ENCODE measurements at regions not wholly inside any gene's neighbourhood (a gene's known extent, or its start where the extent isn't known, plus 50 kb on each side); places are given as distances from the start of the nearest gene placed in this dataset.

DNA sequence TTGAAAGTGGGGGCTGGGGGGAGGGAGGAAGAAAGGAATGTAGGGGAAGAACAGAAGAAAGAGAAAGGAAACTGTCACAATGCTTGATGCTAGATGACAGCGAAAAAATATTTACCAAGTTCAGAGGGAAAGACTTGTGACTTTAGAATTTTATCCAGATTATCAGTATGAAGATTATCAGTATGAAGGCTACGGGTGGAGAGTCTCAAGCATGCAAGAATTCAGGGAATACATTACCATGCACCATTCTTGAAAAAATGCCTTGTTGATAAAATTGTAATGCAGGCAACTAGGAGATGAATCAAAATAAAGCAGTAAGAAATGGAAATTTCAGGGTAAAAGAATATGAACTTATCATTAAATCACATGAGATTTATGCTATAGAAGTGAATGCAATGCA is 376.8 kb downstream of the PCNX1 start:
- Histone ChIP-seq H3K9me3 (ENCODE audit: control insufficient read depth in 2 of 3, insufficient read depth in 1 of 3, low read length in 3 of 3) (peaks cover 0 to 3% (median 0%) of the 10 kb centered on the region in 3 donors), H3K9ac (ENCODE audit: low read length in 3 of 3) (no peak overlapping the region), H3K27me3 (ENCODE audit: control insufficient read depth, insufficient read depth, low read length) (no peaks in the 10 kb centered on the region), H3K36me3 (ENCODE audit: control insufficient read depth in 2 of 3, insufficient read depth in 3 of 3, low read length in 3 of 3) (no peaks in the 10 kb centered on the region), H3K27ac (ENCODE audit: low read depth in 2 of 2, low read length in 2 of 2) (no peak overlapping the region), H3K4me1 (ENCODE audit: control insufficient read depth in 2 of 3, insufficient read depth in 2 of 3, low read depth in 1 of 3, low read length in 3 of 3) (no peaks in the 10 kb centered on the region), H3K4me3 (ENCODE audit: low read length in 3 of 3) (no peak overlapping the region)
- intact Hi-C loops (cut with DNase I) = no loop called here
- TF ChIP-seq, protein P1, sequence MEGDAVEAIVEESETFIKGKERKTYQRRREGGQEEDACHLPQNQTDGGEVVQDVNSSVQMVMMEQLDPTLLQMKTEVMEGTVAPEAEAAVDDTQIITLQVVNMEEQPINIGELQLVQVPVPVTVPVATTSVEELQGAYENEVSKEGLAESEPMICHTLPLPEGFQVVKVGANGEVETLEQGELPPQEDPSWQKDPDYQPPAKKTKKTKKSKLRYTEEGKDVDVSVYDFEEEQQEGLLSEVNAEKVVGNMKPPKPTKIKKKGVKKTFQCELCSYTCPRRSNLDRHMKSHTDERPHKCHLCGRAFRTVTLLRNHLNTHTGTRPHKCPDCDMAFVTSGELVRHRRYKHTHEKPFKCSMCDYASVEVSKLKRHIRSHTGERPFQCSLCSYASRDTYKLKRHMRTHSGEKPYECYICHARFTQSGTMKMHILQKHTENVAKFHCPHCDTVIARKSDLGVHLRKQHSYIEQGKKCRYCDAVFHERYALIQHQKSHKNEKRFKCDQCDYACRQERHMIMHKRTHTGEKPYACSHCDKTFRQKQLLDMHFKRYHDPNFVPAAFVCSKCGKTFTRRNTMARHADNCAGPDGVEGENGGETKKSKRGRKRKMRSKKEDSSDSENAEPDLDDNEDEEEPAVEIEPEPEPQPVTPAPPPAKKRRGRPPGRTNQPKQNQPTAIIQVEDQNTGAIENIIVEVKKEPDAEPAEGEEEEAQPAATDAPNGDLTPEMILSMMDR (IDR thresholded peaks at IDR 0.05; ENCODE audit: borderline replicate concordance, extremely low read depth, insufficient read depth) = no peak
- DNase-seq (no peak), FAIRE-seq (no peak)

DNA sequence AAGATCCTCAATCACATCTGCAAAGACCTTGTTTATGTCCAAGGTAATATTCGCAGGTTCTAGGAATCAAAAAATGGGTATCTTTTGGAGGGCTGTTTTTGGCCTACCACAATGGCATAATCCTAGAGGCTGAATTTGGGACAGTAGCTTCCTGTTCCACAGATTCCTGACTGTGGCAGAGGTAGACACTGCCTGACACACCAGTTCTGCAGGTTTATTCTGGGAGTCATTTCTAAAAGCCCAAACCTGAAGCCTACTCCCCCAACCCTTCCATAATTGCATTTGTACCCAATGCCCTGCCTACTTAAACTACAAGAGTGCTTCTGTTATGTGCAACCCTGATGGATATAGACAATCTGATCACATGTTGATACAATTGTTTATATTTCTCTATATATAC is 378.9 kb downstream of the PCNX1 start:
- no peaks in the 10 kb centered on the region for H3K4me1 ChIP-seq (ENCODE audit: control insufficient read depth in 2 of 3, insufficient read depth in 2 of 3, low read depth in 1 of 3, low read length in 3 of 3)
- no peak overlapping the region for H3K27ac ChIP-seq (ENCODE audit: low read depth in 2 of 2, low read length in 2 of 2)
- TF ChIP-seq, protein P1 (IDR thresholded peaks at IDR 0.05; ENCODE audit: borderline replicate concordance, extremely low read depth, insufficient read depth) = no peak
- no peaks in the 10 kb centered on the region for H3K27me3 ChIP-seq (ENCODE audit: control insufficient read depth, insufficient read depth, low read length)
- FAIRE-seq = no peak
- DNase-seq = no peak
- peaks cover 0 to 3% (median 0%) of the 10 kb centered on the region in 3 donors for H3K9me3 ChIP-seq (ENCODE audit: control insufficient read depth in 2 of 3, insufficient read depth in 1 of 3, low read length in 3 of 3)
- no peaks in the 10 kb centered on the region for H3K36me3 ChIP-seq (ENCODE audit: control insufficient read depth in 2 of 3, insufficient read depth in 3 of 3, low read length in 3 of 3)
- H3K4me3 ChIP-seq (ENCODE audit: low read length in 3 of 3) = no peak overlapping the region
- intact Hi-C loops (cut with DNase I) = no loop called here
- no peak overlapping the region for H3K9ac ChIP-seq (ENCODE audit: low read length in 3 of 3)

DNA sequence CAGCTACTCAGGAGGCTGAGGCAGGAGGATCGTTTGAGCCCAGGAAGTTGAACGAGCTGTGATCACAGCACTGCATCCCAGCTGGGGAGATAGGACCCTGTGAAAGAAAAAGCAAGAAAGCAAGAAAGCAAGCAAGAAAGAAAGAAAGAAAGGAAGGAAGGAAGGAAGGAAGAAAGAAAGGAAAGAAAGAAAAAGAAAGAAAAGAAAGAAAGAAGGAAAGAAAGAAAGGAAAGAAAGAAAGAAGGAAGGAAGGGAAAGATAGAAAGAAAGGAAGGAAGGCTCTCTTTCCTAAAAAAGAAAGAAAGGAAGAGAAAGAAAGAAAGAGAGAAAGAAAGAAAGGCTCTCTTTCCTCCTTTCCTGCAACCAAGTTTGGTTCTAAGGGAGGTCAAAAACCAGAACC is 380.3 kb downstream of the PCNX1 start:
- DNase-seq (no peak), FAIRE-seq (no peak)
- intact Hi-C loops (cut with DNase I) = no loop called here
- H3K4me1 ChIP-seq (ENCODE audit: control insufficient read depth in 2 of 3, insufficient read depth in 2 of 3, low read depth in 1 of 3, low read length in 3 of 3) = no peaks in the 10 kb centered on the region
- TF ChIP-seq, protein P1 (IDR thresholded peaks at IDR 0.05; ENCODE audit: borderline replicate concordance, extremely low read depth, insufficient read depth) = no peak
- no peak overlapping the region for H3K4me3 ChIP-seq (ENCODE audit: low read length in 3 of 3)
- H3K9ac ChIP-seq (ENCODE audit: low read length in 3 of 3) = no peak overlapping the region
- H3K36me3 ChIP-seq (ENCODE audit: control insufficient read depth in 2 of 3, insufficient read depth in 3 of 3, low read length in 3 of 3) = no peaks in the 10 kb centered on the region
- no peaks in the 10 kb centered on the region for H3K27me3 ChIP-seq (ENCODE audit: control insufficient read depth, insufficient read depth, low read length)
- H3K27ac ChIP-seq (ENCODE audit: low read depth in 2 of 2, low read length in 2 of 2) = no peak overlapping the region
- H3K9me3 ChIP-seq (ENCODE audit: control insufficient read depth in 2 of 3, insufficient read depth in 1 of 3, low read length in 3 of 3) = peaks cover 0 to 3% (median 0%) of the 10 kb centered on the region in 3 donors

DNA sequence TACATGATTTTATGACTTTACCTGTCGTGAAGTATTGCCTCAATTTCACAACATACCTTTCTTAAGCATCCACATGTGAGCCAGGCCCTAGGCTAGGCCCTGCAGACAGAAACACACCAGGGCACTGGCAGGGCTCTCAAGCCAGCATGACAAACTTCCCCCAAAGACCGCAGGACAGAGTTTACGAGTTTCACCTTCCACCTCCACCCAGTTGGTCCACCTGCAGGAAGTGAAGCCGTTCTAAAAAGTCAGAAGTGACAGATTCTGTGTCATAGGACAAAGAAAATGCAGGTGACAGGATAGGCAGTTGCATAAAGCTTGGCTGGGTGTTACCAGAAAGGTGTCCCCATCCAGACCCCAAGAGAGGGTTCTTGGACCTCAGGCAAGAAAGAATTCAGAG is 382.3 kb downstream of the PCNX1 start:
- Histone ChIP-seq H3K4me1 (ENCODE audit: control insufficient read depth in 2 of 3, insufficient read depth in 2 of 3, low read depth in 1 of 3, low read length in 3 of 3) (no peaks in the 10 kb centered on the region), H3K9me3 (ENCODE audit: control insufficient read depth in 2 of 3, insufficient read depth in 1 of 3, low read length in 3 of 3) (peaks cover 0 to 3% (median 0%) of the 10 kb centered on the region in 3 donors), H3K36me3 (ENCODE audit: control insufficient read depth in 2 of 3, insufficient read depth in 3 of 3, low read length in 3 of 3) (no peaks in the 10 kb centered on the region), H3K27me3 (ENCODE audit: control insufficient read depth, insufficient read depth, low read length) (no peaks in the 10 kb centered on the region), H3K9ac (ENCODE audit: low read length in 3 of 3) (no peak overlapping the region), H3K4me3 (ENCODE audit: low read length in 3 of 3) (no peak overlapping the region), H3K27ac (ENCODE audit: low read depth in 2 of 2, low read length in 2 of 2) (no peak overlapping the region)
- intact Hi-C loops (cut with DNase I) = no loop called here
- no peak for DNase-seq
- TF ChIP-seq, protein P1 (IDR thresholded peaks at IDR 0.05; ENCODE audit: borderline replicate concordance, extremely low read depth, insufficient read depth) = no peak
- no peak for FAIRE-seq

All from kidney (tissue), 13 donors.